Esophagus muscularis mucosa (tissue), 4 donors: ENCODE measurements at regions not wholly inside any gene's neighbourhood (a gene's known extent, or its start where the extent isn't known, plus 50 kb on each side); places are given as distances from the start of the nearest gene placed in this dataset.

ENCODE experiments used
- CTCF ChIP-seq, 3 experiments: fragments of 200-600 bp in 2 of 3; fragments of 450-650 bp in 1 of 3; sonication (generic) in 2 of 3; IDR thresholded peaks; one replicate each; pipeline ENCODE4 v1.5.1; 2017 to 2019; ENCODE audit warnings: antibody characterized with exemption in 3 of 3, mild to moderate bottlenecking in 2 of 3, moderate library complexity in 1 of 3
- EP300 ChIP-seq: sonication (generic); formaldehyde crosslinking; IDR thresholded peaks from one replicate; pipeline ENCODE4 v1.6.1; 2017; ENCODE audit warnings: antibody characterized with exemption
- POLR2AphosphoS5 ChIP-seq, 2 donors: sonication (generic); formaldehyde crosslinking; IDR thresholded peaks; one replicate each; pipeline ENCODE4 v1.6.1; 2017; ENCODE audit warnings: antibody characterized with exemption in 2 of 2

DNA sequence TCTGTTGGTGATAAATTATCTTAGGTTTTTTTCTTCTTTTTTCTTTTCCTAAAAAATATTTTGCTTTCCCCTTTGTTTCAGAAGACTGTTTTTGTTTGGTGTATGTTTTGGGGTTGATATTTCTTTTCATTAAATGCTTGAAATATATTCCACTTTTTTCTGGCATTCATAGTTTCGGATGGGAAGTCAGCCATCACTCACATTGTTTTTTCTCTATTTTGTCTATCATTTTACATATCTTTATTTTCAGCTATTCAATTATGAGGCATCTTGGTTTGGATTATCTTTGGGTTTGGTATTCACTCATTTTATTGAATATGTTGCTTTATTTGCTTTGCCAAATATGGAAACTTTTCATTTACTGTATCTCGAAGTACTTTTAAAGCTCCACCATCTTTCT lies 600.5 kb upstream of the EYS start:
- TF ChIP-seq CTCF (IDR thresholded peaks at IDR 0.05) = no peak
- TF ChIP-seq EP300 = no peak
- no peak for TF ChIP-seq POLR2AphosphoS5 (IDR thresholded peaks at IDR 0.05)
